GM23248 (cell line): ENCODE measurements at regions not wholly inside any gene's neighbourhood (a gene's known extent, or its start where the extent isn't known, plus 50 kb on each side); places are given as distances from the start of the nearest gene placed in this dataset.

Experiments used
- EZH2 ChIP-seq: fragments of 200-600 bp; sonication (generic); IDR thresholded peaks from 2 replicates; pipeline ENCODE4 v1.6.1; 2018; ENCODE audit warnings: antibody characterized with exemption, mild to moderate bottlenecking; ENCODE audit not compliant: insufficient read depth, poor library complexity, severe bottlenecking
- EZH2phosphoT487 ChIP-seq: fragments of 200-600 bp; sonication (generic); IDR thresholded peaks from 2 replicates; pipeline ENCODE4 v1.6.1; 2018; ENCODE audit warnings: antibody characterized with exemption, moderate library complexity, mild to moderate bottlenecking, low read depth; ENCODE audit not compliant: insufficient read depth

- TF ChIP-seq EZH2 (no peak), EZH2phosphoT487 (no peak)
Measured at GRCh38 chr6:43943099-43943766, 173.2 kb downstream of the VEGFA start.
